Breast epithelium (tissue), 3 donors: ENCODE measurements at regions not wholly inside any gene's neighbourhood (a gene's known extent, or its start where the extent isn't known, plus 50 kb on each side); places are given as distances from the start of the nearest gene placed in this dataset.

Source experiments
- CTCF ChIP-seq, 3 donors: fragments of 450-650 bp; IDR thresholded peaks; one replicate each; pipeline ENCODE4 v1.5.1; 2016 to 2017; ENCODE audit warnings: antibody characterized with exemption in 3 of 3, mild to moderate bottlenecking in 3 of 3, moderate library complexity in 3 of 3
- POLR2A ChIP-seq: fragments of 450-650 bp; IDR thresholded peaks from one replicate; pipeline ENCODE4 v1.6.1; 2016; ENCODE audit warnings: antibody characterized with exemption, mild to moderate bottlenecking, moderate library complexity

GRCh38 chr2:7961550-7961949 lies 720.3 kb upstream of the ID2 start:
- TF ChIP-seq CTCF (IDR thresholded peaks at IDR 0.05) (no peak), POLR2A (no peak)
